Lower lobe of right lung (tissue), 2 donors: ENCODE measurements at regions not wholly inside any gene's neighbourhood (a gene's known extent, or its start where the extent isn't known, plus 50 kb on each side); places are given as distances from the start of the nearest gene placed in this dataset.

ENCODE experiments used
- ATAC-seq, 2 donors: fragments of 200-7000 bp; cut with Tn5 transposase; one replicate each; pipeline ENCODE4 v1.9.1; 2020 to 2022; ENCODE audit warnings: mild to moderate bottlenecking in 2 of 2, moderate library complexity in 2 of 2
- DNase-seq: peaks from one replicate; pipeline ENCODE4 v3.0.0-alpha.2; 2020
- H3K27ac ChIP-seq: fragments of 200-600 bp; one replicate; pipeline ENCODE4 v1.8.0; 2022
- H3K27me3 ChIP-seq: fragments of 200-600 bp; one replicate; pipeline ENCODE4 v1.8.0; 2022; ENCODE audit warnings: low read depth
- H3K36me3 ChIP-seq: fragments of 200-600 bp; one replicate; pipeline ENCODE4 v1.8.0; 2022; ENCODE audit warnings: mild to moderate bottlenecking
- H3K4me1 ChIP-seq: fragments of 200-600 bp; one replicate; pipeline ENCODE4 v1.8.0; 2022
- H3K4me3 ChIP-seq: fragments of 200-600 bp; one replicate; pipeline ENCODE4 v1.8.0; 2022; ENCODE audit warnings: mild to moderate bottlenecking
- H3K9me3 ChIP-seq: fragments of 200-600 bp; one replicate; pipeline ENCODE4 v1.8.0; 2022
- intact Hi-C: fragments of 100-400 bp; cut with DNase I; formaldehyde crosslinking; loops from one replicate; pipeline ENCODE4 v1.11.0; 2022
- TF ChIP-seq, protein P1 (sequence below): fragments of 200-600 bp; IDR thresholded peaks from one replicate; pipeline ENCODE4 v1.8.0; 2022; ENCODE audit warnings: antibody characterized with exemption, mild to moderate bottlenecking
- donor health status: DM: no; HTN: yes; CAD: no; lungs with severe emphysema.

DNA sequence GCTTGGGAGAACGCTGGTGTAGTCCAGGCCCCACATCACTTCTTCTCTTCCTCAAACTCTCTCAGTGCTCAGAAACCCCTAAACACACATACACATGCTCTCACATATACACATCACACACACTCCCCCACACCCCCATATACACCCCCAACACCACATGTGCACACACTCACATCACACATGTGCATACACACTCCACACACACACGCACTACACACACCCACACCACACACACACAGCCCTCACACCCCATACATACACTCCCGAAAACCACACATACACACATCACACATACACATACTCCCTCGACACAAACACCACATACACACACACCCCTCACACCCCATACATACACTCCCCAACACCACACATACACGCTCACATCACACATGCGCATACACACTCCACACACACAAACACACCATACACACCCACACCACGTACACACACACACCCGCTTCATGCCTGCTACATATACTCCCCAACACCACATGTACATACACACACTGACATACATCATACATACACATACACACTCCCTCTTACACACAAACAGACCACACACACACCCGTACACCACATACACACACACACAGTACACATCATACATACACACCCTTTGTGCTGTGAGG, 110.3 kb upstream of the TMEM170B start:
- Histone ChIP-seq H3K4me3 (peak overlapping the region; percentile 10), H3K27me3 (no peaks in the 10 kb centered on the region), H3K36me3 (no peaks in the 10 kb centered on the region), H3K9me3 (no peaks in the 10 kb centered on the region), H3K27ac (peak overlapping the region; percentile 84), H3K4me1 (peaks cover 82% of the 10 kb centered on the region)
- DNase-seq: no peak
- intact Hi-C loops: no loop called here
- TF ChIP-seq, protein P1, sequence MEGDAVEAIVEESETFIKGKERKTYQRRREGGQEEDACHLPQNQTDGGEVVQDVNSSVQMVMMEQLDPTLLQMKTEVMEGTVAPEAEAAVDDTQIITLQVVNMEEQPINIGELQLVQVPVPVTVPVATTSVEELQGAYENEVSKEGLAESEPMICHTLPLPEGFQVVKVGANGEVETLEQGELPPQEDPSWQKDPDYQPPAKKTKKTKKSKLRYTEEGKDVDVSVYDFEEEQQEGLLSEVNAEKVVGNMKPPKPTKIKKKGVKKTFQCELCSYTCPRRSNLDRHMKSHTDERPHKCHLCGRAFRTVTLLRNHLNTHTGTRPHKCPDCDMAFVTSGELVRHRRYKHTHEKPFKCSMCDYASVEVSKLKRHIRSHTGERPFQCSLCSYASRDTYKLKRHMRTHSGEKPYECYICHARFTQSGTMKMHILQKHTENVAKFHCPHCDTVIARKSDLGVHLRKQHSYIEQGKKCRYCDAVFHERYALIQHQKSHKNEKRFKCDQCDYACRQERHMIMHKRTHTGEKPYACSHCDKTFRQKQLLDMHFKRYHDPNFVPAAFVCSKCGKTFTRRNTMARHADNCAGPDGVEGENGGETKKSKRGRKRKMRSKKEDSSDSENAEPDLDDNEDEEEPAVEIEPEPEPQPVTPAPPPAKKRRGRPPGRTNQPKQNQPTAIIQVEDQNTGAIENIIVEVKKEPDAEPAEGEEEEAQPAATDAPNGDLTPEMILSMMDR: no peak
- no peak for ATAC-seq

DNA sequence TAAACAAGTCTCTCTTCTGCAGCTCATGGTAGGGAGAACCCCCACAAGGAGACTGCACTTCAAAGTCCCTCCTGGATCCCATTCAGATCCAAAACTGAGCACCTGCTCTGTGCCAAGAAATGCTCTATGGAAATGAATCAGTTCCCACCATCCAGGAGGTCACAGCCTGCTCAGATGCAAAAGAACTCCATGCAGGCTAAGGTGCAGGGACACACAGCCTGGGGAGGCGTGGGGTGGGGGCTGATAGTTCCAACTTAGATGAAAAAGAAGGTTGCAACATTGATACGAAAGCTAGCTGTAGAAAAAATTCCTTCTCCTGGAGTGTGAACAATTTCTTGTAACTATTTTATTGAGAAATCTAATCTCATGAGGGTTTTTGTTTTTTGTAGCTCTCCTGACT, 111.0 kb upstream of the TMEM170B start:
- DNase-seq: no peak
- H3K36me3 ChIP-seq: no peaks in the 10 kb centered on the region
- no peak for ATAC-seq
- H3K4me1 ChIP-seq: peaks cover 75% of the 10 kb centered on the region
- intact Hi-C loops: no loop called here
- H3K9me3 ChIP-seq: no peaks in the 10 kb centered on the region
- no peaks in the 10 kb centered on the region for H3K27me3 ChIP-seq
- TF ChIP-seq, protein P1: no peak
- H3K4me3 ChIP-seq: no peak overlapping the region
- H3K27ac ChIP-seq: peak overlapping the region; percentile 84

DNA sequence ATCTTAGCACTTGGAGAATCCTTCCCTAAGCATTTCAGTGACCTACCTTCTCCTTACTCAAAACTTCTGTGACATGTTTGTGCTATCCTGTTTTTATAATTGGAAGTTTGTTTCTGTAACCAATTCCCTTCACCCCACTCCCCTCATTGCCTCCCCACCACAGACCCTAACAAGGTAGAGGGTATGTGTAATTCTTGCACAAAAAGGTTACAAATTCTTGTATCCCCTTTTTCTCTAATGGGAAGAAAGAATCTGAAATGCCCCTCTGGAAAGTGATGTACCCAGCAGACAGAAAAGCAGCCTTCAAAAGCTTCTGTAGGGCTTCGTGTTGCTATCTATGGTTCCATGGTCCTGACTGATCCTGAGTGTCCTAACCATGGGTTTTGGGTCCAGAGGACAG, 111.7 kb upstream of the TMEM170B start:
- Histone ChIP-seq H3K27ac (peak overlapping the region; percentile 47), H3K4me3 (no peak overlapping the region), H3K27me3 (no peaks in the 10 kb centered on the region), H3K9me3 (no peaks in the 10 kb centered on the region), H3K4me1 (peaks cover 71% of the 10 kb centered on the region), H3K36me3 (no peaks in the 10 kb centered on the region)
- TF ChIP-seq, protein P1: no peak
- ATAC-seq (no peak), DNase-seq (no peak)
- intact Hi-C loops: no loop called here

DNA sequence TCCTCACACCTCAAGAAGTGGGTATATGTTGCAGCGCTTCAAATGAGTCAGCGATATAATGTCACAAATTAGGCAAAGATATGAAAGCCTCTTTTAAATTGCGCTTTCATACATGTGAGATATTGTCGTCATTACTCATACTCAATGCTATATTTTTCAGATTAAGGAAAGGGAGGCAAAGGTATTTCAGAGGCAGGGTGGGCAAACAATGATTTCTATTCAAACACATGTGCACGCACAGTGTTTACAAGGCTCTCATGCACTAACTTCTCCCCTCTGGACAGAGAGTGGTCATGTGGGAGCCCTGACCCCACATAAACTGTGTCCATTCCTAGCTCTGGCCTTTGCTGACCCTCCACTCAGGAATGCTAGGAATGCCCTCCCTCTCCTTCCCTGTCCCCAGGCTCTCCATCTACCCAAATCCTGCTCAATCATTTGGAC, 112.1 kb upstream of the TMEM170B start:
- intact Hi-C loops: no loop called here
- TF ChIP-seq, protein P1: no peak
- Histone ChIP-seq H3K27me3 (no peaks in the 10 kb centered on the region), H3K36me3 (no peaks in the 10 kb centered on the region), H3K4me1 (peaks cover 66% of the 10 kb centered on the region), H3K4me3 (no peak overlapping the region), H3K27ac (peak overlapping the region; percentile 47), H3K9me3 (no peaks in the 10 kb centered on the region)
- ATAC-seq: no peak
- no peak for DNase-seq

DNA sequence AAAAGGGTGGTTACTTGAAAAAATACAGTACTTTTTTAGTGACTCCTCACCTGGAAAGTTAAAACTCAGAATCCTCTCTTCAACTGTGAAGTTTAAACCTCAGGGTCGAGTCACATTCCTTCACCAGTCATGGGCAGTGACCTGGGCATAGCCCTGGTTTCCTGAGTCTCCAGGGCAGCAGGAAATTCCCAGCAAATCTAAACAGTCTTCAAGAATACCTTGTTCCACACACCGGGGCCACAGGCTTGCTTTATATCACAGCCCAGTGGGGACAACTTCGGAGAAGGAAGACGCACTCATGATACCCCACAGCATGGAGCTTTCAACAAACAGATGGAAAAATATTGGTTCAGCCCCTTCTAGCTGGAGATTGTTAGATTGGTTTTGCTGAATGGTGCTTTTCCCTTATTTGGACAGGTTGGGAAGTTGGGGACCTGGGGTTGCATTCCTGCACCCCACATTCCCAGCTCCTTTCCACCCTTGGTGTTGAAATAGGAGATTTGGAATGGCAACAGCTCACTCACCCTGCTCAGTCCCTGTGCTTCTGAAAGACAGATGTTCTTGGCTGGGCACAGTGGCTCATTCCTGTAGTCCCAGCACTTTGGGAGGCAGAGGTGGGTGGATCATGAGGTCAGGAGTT, 113.0 kb upstream of the TMEM170B start:
- TF ChIP-seq, protein P1: no peak
- Histone ChIP-seq H3K4me3 (no peak overlapping the region), H3K4me1 (peaks cover 59% of the 10 kb centered on the region), H3K27ac (peak overlapping the region; percentile 47), H3K36me3 (no peaks in the 10 kb centered on the region), H3K9me3 (no peaks in the 10 kb centered on the region), H3K27me3 (no peaks in the 10 kb centered on the region)
- intact Hi-C loops: no loop called here
- ATAC-seq: peak; percentile 27 to 39
- no peak for DNase-seq
